HepG2 (cell line): ENCODE measurements at regions not wholly inside any gene's neighbourhood (a gene's known extent, or its start where the extent isn't known, plus 50 kb on each side); places are given as distances from the start of the nearest gene placed in this dataset.

Experiments used
- CTCF ChIP-seq: sonication (generic); formaldehyde crosslinking; IDR thresholded peaks from 2 replicates; pipeline ENCODE4 v1.5.0; 2020; ENCODE audit warnings: mild to moderate bottlenecking, missing genetic modification reagents, moderate library complexity
- E2F5 ChIP-seq: sonication (generic); formaldehyde crosslinking; conservative IDR thresholded peaks from 2 replicates; pipeline ENCODE4 v1.4.0; 2020; ENCODE audit warnings: missing genetic modification reagents
- JUN ChIP-seq: sonication (generic); formaldehyde crosslinking; IDR thresholded peaks from 2 replicates; pipeline ENCODE4 v1.4.0; 2020; ENCODE audit warnings: mild to moderate bottlenecking, missing genetic modification reagents
- MAZ ChIP-seq, 2 experiments: sonication (generic) in 1 of 2; formaldehyde crosslinking in 1 of 2; IDR thresholded peaks; 2 replicates each; pipeline versions ENCODE4 v1.5.0 to v1.6.1; 2012 to 2020; ENCODE audit warnings: low read depth in 2 of 2, mild to moderate bottlenecking in 2 of 2, borderline replicate concordance in 1 of 2, improper control_type of control experiment in 1 of 2, low read length in 1 of 2, missing genetic modification reagents in 1 of 2, moderate library complexity in 1 of 2
- POLR2A ChIP-seq, 2 experiments: IDR thresholded peaks; 2 replicates each; pipeline ENCODE4 v1.6.1; 2011; ENCODE audit warnings: low read depth in 2 of 2, low read length in 2 of 2, mild to moderate bottlenecking in 1 of 2, moderate library complexity in 1 of 2; ENCODE audit not compliant: insufficient read depth in 1 of 2
- RAD21 ChIP-seq: fragments of 450-650 bp; formaldehyde crosslinking; IDR thresholded peaks from 2 replicates; pipeline ENCODE4 v1.5.0; 2020; ENCODE audit warnings: mild to moderate bottlenecking
- TBL1XR1 ChIP-seq: fragments of 150-350 bp; IDR thresholded peaks from 2 replicates; pipeline ENCODE4 v1.6.1; 2014; ENCODE audit warnings: borderline replicate concordance, low read length; ENCODE audit not compliant: partially characterized antibody
- ZBTB44 ChIP-seq: sonication (generic); formaldehyde crosslinking; IDR thresholded peaks from 2 replicates; pipeline ENCODE4 v1.4.0; 2020; ENCODE audit warnings: missing genetic modification reagents
- ZNF766 ChIP-seq: sonication (generic); formaldehyde crosslinking; IDR thresholded peaks from 2 replicates; pipeline ENCODE4 v1.5.0; 2020; ENCODE audit warnings: missing genetic modification reagents, borderline replicate concordance
- TF ChIP-seq, protein P1 (sequence below), 2 experiments: IDR thresholded peaks; 2 replicates each; pipeline ENCODE4 v1.6.1; 2011 to 2012; ENCODE audit warnings: low read length in 2 of 2, borderline replicate concordance in 1 of 2, low read depth in 1 of 2, mild to moderate bottlenecking in 1 of 2, moderate library complexity in 1 of 2

GRCh38 chr12:90261283-90261682 is 552.6 kb upstream of the ATP2B1 start:
- no peak for TF ChIP-seq ZBTB44 (CRISPR knock-in tag)
- TF ChIP-seq JUN (CRISPR knock-in tag): no peak
- TF ChIP-seq POLR2A (IDR thresholded peaks at IDR 0.05; ENCODE audit: insufficient read depth in 1 of 2, low read depth in 2 of 2, low read length in 2 of 2): no peak
- TF ChIP-seq, protein P1, sequence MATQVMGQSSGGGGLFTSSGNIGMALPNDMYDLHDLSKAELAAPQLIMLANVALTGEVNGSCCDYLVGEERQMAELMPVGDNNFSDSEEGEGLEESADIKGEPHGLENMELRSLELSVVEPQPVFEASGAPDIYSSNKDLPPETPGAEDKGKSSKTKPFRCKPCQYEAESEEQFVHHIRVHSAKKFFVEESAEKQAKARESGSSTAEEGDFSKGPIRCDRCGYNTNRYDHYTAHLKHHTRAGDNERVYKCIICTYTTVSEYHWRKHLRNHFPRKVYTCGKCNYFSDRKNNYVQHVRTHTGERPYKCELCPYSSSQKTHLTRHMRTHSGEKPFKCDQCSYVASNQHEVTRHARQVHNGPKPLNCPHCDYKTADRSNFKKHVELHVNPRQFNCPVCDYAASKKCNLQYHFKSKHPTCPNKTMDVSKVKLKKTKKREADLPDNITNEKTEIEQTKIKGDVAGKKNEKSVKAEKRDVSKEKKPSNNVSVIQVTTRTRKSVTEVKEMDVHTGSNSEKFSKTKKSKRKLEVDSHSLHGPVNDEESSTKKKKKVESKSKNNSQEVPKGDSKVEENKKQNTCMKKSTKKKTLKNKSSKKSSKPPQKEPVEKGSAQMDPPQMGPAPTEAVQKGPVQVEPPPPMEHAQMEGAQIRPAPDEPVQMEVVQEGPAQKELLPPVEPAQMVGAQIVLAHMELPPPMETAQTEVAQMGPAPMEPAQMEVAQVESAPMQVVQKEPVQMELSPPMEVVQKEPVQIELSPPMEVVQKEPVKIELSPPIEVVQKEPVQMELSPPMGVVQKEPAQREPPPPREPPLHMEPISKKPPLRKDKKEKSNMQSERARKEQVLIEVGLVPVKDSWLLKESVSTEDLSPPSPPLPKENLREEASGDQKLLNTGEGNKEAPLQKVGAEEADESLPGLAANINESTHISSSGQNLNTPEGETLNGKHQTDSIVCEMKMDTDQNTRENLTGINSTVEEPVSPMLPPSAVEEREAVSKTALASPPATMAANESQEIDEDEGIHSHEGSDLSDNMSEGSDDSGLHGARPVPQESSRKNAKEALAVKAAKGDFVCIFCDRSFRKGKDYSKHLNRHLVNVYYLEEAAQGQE (IDR thresholded peaks at IDR 0.05; ENCODE audit: borderline replicate concordance in 1 of 2, low read depth in 1 of 2, low read length in 2 of 2): no peak
- no peak for TF ChIP-seq MAZ (IDR thresholded peaks at IDR 0.05; ENCODE audit: borderline replicate concordance, low read depth, low read length)
- no peak for TF ChIP-seq MAZ (CRISPR knock-in tag; IDR thresholded peaks at IDR 0.05; ENCODE audit: low read depth)
- no peak for TF ChIP-seq E2F5 (CRISPR knock-in tag)
- TF ChIP-seq RAD21 (CRISPR knock-in tag): no peak
- TF ChIP-seq TBL1XR1: no peak
- TF ChIP-seq ZNF766: no peak
- no peak for TF ChIP-seq CTCF (CRISPR knock-in tag)
